ENCODE measurements at regions not wholly inside any gene's neighbourhood (a gene's known extent, or its start where the extent isn't known, plus 50 kb on each side); places are given as distances from the start of the nearest gene placed in this dataset.

GRCh38 chr1:234963180-234963903, 165.3 kb downstream of the TOMM20 start (continued):
- TF ChIP-seq ZNF280B (CRISPR knock-in tag; IDR thresholded peaks at IDR 0.05) (no peak), ZNF23 (CRISPR knock-in tag; IDR thresholded peaks at IDR 0.05) (peak; percentile 78; the same call in 1 of the 2 replicates), PATZ1 (CRISPR knock-in tag; IDR thresholded peaks at IDR 0.05; ENCODE audit: borderline replicate concordance) (peak; percentile 78), ZNF184 (CRISPR knock-in tag; IDR thresholded peaks at IDR 0.05) (no peak), NCOA6 (IDR thresholded peaks at IDR 0.05) (no peak), ZNF316 (IDR thresholded peaks at IDR 0.05) (no peak), ZNF175 (CRISPR knock-in tag; IDR thresholded peaks at IDR 0.05; ENCODE audit: low read depth) (peak; percentile 98), ZNF707 (CRISPR knock-in tag; conservative IDR thresholded peaks at IDR 0.05) (peak; percentile 74), ZBTB7A (IDR thresholded peaks at IDR 0.05; ENCODE audit: borderline replicate concordance, control insufficient read depth, low read depth, low read length) (no peak), MLX (CRISPR knock-in tag; conservative IDR thresholded peaks at IDR 0.05) (no peak), ETV5 (CRISPR knock-in tag; IDR thresholded peaks at IDR 0.05; ENCODE audit: low read depth) (no peak; the same call in none of the 2 replicates), EP400 (IDR thresholded peaks at IDR 0.05) (peak; percentile 53; the same call in 1 of the 2 replicates), NFATC3 (IDR thresholded peaks at IDR 0.05) (no peak), SIN3A (IDR thresholded peaks at IDR 0.05; ENCODE audit: borderline replicate concordance in 2 of 2, control insufficient read depth in 1 of 2, low read depth in 2 of 2, low read length in 2 of 2) (no peak), FOXJ3 (CRISPR knock-in tag; IDR thresholded peaks at IDR 0.05) (no peak), SRSF7 (optimal IDR thresholded peaks at IDR 0.05; ENCODE audit: low read depth, low read length) (no peak), RFX5 (IDR thresholded peaks at IDR 0.05; ENCODE audit: low read depth, low read length) (no peak), THAP12 (CRISPR knock-in tag; IDR thresholded peaks at IDR 0.05) (no peak), DEAF1 (CRISPR knock-in tag; IDR thresholded peaks at IDR 0.05) (no peak), ZNF224 (CRISPR knock-in tag; IDR thresholded peaks at IDR 0.05) (no peak)

Data from K562 (cell line).